GF-D8 (cell line): ENCODE measurements at regions not wholly inside any gene's neighbourhood (a gene's known extent, or its start where the extent isn't known, plus 50 kb on each side); places are given as distances from the start of the nearest gene placed in this dataset.
A peak's percentile ranks its signal among the peaks of the same experiment; 100 is the strongest.

Source experiments
- DNase-seq: peaks from one replicate; lab custom pipeline; 2025; lab: John Stamatoyannopoulos, UW

- no peak for DNase-seq
Measured at GRCh38 chr7:113825832-113826231, 93.0 kb downstream of the PPP1R3A start.

- DNase-seq: no peak
Measured at GRCh38 chr7:113824117-113824823, 94.5 kb downstream of the PPP1R3A start.

- DNase-seq: no peak
Measured at GRCh38 chr7:113819474-113819873, 99.3 kb downstream of the PPP1R3A start.

GRCh38 chr7:113816639-113817038, 102.2 kb downstream of the PPP1R3A start:
- DNase-seq: no peak

DNA sequence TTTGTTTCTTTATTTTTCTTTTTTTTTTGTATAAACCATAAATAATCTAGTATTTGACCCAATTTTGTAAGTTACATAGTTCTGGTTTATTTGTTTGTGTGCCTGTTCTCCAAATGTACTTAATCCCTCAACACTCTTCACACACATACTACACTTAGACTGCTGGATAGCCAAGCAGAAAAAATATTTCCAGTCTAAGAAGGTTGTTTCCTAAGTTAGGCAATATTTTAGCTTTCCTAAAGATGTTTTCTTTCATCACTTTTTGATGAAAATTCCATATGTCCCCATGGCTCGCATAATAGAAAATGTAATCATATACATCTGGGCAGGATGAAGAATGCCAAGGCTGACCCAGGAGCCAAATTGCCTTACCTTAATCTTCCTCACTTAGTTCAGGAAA, 105.3 kb downstream of the PPP1R3A start:
- DNase-seq: no peak

DNA sequence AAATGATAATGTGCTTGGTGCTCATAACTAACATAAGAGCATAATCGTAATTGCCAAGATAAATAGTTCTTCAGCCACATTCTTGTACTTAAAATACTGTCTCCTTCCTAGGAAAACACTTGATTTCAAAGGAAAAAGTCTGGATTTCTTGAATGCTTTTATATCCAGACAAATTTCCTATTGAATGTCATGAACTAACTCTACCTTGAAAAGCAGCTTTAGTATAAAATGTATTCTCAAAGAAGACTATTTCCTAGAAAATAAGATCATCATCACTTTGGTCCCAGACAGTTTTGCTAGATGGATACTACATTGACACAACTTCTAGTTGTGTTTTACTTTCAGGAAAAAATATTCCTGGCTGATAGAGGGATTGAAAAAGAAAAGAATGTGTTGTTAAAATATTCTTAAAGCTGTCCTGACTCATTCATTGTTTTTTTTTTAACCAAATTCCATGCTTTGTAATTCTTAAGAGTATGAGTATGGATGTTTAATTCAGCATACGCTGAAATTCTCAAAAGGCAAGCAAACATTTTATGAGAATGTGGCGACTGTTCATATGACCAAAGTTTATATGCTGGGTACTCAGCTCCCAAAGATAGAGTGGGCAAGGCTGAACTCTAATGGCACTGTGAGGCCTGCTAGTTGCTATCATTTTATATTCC, 106.1 kb downstream of the PPP1R3A start:
- DNase-seq: no peak

GRCh38 chr7:113810080-113810744, 108.6 kb downstream of the PPP1R3A start:
- no peak for DNase-seq

GRCh38 chr7:113809581-113809980, 109.2 kb downstream of the PPP1R3A start:
- no peak for DNase-seq

DNA sequence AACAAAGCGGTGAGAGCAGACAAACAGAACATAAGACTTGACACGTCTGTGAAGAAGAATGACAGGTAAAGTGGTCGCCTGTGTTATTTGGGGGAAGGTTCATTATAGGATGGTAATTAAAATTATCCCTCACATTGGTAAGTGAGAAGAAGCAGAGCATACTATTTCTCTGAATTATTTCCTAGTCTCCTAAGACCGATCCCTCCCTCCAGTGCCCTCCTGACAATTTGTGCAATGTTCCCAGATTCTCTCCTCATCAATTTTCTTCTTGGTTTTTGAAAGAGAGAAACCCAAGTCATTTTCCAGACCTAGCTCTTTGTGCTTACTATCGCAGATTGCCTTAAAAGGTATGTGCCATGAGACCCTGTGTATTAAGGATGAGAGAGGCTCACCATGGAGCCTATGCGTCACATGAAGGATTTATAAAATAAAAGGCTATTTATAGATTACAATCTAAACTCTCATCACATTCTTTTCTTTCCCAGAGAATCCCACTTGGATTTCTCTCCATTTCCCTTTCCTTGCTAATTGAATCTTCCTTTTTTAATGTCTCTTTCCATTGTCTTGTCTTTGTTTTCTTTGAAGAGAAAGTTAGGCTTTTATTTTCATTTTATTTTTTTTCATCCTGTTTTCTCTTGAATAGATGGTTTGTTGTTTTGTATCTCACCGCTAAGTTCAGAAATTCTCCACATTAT, 112.0 kb downstream of the PPP1R3A start:
- no peak for DNase-seq

GRCh38 chr7:113805976-113806375, 112.8 kb downstream of the PPP1R3A start:
- no peak for DNase-seq

- no peak for DNase-seq
Measured at GRCh38 chr7:113804475-113805095, 114.2 kb downstream of the PPP1R3A start.

DNA sequence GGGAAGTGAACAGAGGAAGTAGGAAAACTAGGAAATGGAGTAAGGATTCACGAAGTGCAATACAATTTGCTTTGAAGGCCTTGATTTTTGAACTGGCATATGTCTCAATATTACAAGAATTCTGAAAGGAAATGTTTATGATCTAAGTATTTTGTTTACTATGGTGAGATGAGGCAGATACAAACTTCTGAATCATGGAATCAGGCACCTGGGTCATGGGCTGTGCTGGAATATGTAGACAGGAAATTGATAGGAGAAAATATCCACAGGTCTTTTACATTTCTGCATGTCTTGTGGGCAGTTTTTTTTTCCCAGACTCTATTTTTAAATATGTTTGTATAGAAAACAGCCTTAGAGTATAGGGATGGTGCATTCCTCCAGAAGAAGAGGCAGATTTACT, 117.1 kb downstream of the PPP1R3A start:
- no peak for DNase-seq

- DNase-seq: no peak
Measured at GRCh38 chr7:113800826-113801225, 118.0 kb downstream of the PPP1R3A start.

- DNase-seq: no peak
Measured at GRCh38 chr7:113799896-113800295, 118.9 kb downstream of the PPP1R3A start.

GRCh38 chr7:113797420-113798010, 121.3 kb downstream of the PPP1R3A start:
- no peak for DNase-seq

DNA sequence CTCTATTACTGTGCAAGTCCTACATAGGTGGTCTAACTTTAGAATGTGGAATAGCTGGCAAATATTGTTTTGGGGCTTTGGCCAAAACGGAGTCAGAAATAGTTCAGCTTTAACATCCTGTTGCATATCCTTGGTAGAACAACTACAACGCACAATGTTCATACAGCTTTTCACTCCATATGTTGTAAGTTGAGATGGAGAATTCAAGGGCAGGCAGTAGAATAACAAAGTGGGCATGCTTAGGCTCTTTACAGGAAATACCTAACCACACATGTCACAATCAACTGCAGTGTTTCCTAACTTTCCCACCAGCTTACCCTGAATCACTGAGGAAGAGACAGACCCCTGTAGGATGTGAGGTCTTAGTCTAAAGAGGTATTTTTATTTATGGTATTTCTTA, 122.3 kb downstream of the PPP1R3A start:
- DNase-seq: peak; percentile 64

GRCh38 chr7:113794573-113794972, 124.2 kb downstream of the PPP1R3A start:
- DNase-seq: no peak

- no peak for DNase-seq
Measured at GRCh38 chr7:113793171-113793570, 125.6 kb downstream of the PPP1R3A start.

- DNase-seq: no peak
Measured at GRCh38 chr7:113790025-113790424, 128.8 kb downstream of the PPP1R3A start.

- no peak for DNase-seq
Measured at GRCh38 chr7:113787106-113787505, 131.7 kb downstream of the PPP1R3A start.

- no peak for DNase-seq
Measured at GRCh38 chr7:113784956-113785355, 133.9 kb downstream of the PPP1R3A start.

DNA sequence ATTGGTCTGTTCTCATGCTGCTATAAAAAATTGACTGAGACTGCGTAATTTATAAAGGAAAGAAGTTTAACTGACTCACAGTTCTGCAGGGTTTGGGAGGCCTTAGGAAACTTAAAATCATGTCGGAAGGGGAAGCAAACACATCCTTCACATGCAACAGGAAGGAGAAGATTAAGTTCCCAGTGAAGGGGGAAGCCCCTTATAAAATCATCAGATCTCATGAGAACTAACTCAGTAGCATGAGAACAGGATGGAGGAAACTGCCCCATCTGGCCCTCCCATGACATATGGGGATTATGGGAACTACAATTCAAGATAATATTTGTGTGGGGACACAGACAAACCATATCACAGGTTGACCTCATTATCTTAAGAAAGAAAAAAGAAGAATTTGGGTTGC, 134.5 kb downstream of the PPP1R3A start:
- DNase-seq: no peak
